ENCODE measurements at regions not wholly inside any gene's neighbourhood (a gene's known extent, or its start where the extent isn't known, plus 50 kb on each side); places are given as distances from the start of the nearest gene placed in this dataset.

- Histone ChIP-seq H3K4me3 (ENCODE audit: extremely low read depth in 1 of 4, insufficient read depth in 2 of 4, low read depth in 3 of 4, low read length in 4 of 4) (peak overlapping the region in 1 of 4 experiments; percentile 2; a peak in 1 of 8 replicates), H3K18ac (ENCODE audit: extremely low read depth, low read length) (peak overlapping the region; percentile 26; the same call in 1 of the 2 replicates), H3K79me1 (ENCODE audit: low read depth, low read length) (no peaks in the 10 kb centered on the region), H3K23ac (ENCODE audit: insufficient read length) (no peak overlapping the region), H2AFZ (ENCODE audit: low read length) (no peak overlapping the region), H3K9ac (replicated peaks in 1 of 4; ENCODE audit: extremely low read depth in 1 of 4, low read depth in 3 of 4, low read length in 3 of 4) (no peak overlapping the region), H3K23me2 (ENCODE audit: low read depth, low read length) (no peaks in the 10 kb centered on the region), H2BK5ac (ENCODE audit: low read depth, low read length) (no peak overlapping the region; the same call in 1 of the 2 replicates), H3K14ac (ENCODE audit: insufficient read length) (no peak overlapping the region), H4K20me1 (replicated peaks in 1 of 2; ENCODE audit: control insufficient read depth in 1 of 2, insufficient read depth in 2 of 2, low read length in 2 of 2) (no peaks in the 10 kb centered on the region), H3K4ac (replicated peaks; ENCODE audit: insufficient read length, low read depth, low read length) (no peak overlapping the region), H2BK15ac (ENCODE audit: low read length) (no peak overlapping the region), H3K79me2 (ENCODE audit: control insufficient read depth in 1 of 2, insufficient read depth in 2 of 2, low read length in 2 of 2) (no peaks in the 10 kb centered on the region), H3K27ac (ENCODE audit: low read depth, low read length) (no peak overlapping the region), H4K5ac (ENCODE audit: insufficient read length, low read depth, low read length) (no peak overlapping the region), H2AK5ac (ENCODE audit: low read depth, low read length) (no peak overlapping the region), H3K4me2 (ENCODE audit: insufficient read depth in 1 of 2, low read depth in 2 of 2, low read length in 2 of 2) (peak overlapping the region in 1 of 2 experiments; percentile 43; a peak in 1 of 4 replicates), H4K91ac (replicated peaks; ENCODE audit: insufficient read length, low read length) (no peak overlapping the region), H2BK12ac (ENCODE audit: low read depth, low read length) (no peak overlapping the region), H3K9me3 (ENCODE audit: insufficient read depth in 2 of 2, low read depth in 1 of 2, low read length in 1 of 2) (no peaks in the 10 kb centered on the region), H3K27me3 (replicated peaks in 1 of 4; ENCODE audit: control insufficient read depth in 3 of 4, extremely low read depth in 1 of 4, insufficient read depth in 3 of 4, low read length in 3 of 4) (no peaks in the 10 kb centered on the region), H3K56ac (replicated peaks; ENCODE audit: insufficient read length, low read depth, low read length) (no peak overlapping the region), H2BK20ac (ENCODE audit: low read length) (no peak overlapping the region), H2BK120ac (replicated peaks; ENCODE audit: low read depth, low read length) (peak overlapping the region; percentile 7), H3K36me3 (ENCODE audit: control insufficient read depth in 2 of 4, insufficient read depth in 4 of 4, low read length in 3 of 4) (no peaks in the 10 kb centered on the region), H3K4me1 (replicated peaks in 1 of 4; ENCODE audit: control insufficient read depth in 3 of 4, insufficient read depth in 4 of 4, low read length in 3 of 4) (peaks cover 2 to 17% (median 7%) of the 10 kb centered on the region in 4 experiments; a peak in 6 of 7 replicates), H4K8ac (ENCODE audit: extremely low read depth, insufficient read depth, low read length) (no peak overlapping the region)
- DNase-seq (ENCODE audit: low read depth in 1 of 2, low spot score in 2 of 2) (no peak), FAIRE-seq (no peak)
- POLR2A ChIA-PET (ENCODE audit: partially characterized antibody), result no interaction called here
- 83% methylated on average over 2 of the region's 2 CpGs; no CpG with 5 or more reads in 1 of the 2 experiments for WGBS, 2 experiments (ENCODE audit: extremely low coverage in 1 of 2, insufficient coverage in 1 of 2, insufficient read length in 1 of 2, insufficient replicate concordance in 2 of 2, low coverage in 1 of 2, low lambda C conversion rate in 2 of 2, missing lambda C conversion rate in 1 of 2)
- CTCF ChIA-PET (ENCODE audit: partially characterized antibody), result no interaction called here
- TF ChIP-seq HDAC6 (IDR thresholded peaks at IDR 0.05; ENCODE audit: low read depth, low read length) (no peak), MAFK (IDR thresholded peaks at IDR 0.05; ENCODE audit: low read depth, low read length) (no peak), FOSL1 (IDR thresholded peaks at IDR 0.05; ENCODE audit: insufficient read depth, low read depth, low read length) (no peak), SIN3A (conservative IDR thresholded peaks at IDR 0.05 in 1 of 2, IDR thresholded peaks at IDR 0.05 in 1 of 2; ENCODE audit: low read depth in 1 of 2, low read length in 2 of 2) (no peak), CEBPB (IDR thresholded peaks at IDR 0.05; ENCODE audit: low read depth, low read length) (no peak), SUZ12 (IDR thresholded peaks at IDR 0.05; ENCODE audit: low read length) (no peak), TEAD4 (IDR thresholded peaks at IDR 0.05; ENCODE audit: low read depth, low read length) (no peak), SP1 (IDR thresholded peaks at IDR 0.05; ENCODE audit: low read depth, low read length) (no peak), NRF1 (IDR thresholded peaks at IDR 0.05; ENCODE audit: low read depth, low read length) (no peak), SIRT6 (IDR thresholded peaks at IDR 0.05; ENCODE audit: low read length) (no peak), SP2 (IDR thresholded peaks at IDR 0.05; ENCODE audit: low read length) (no peak), ATF2 (IDR thresholded peaks at IDR 0.05; ENCODE audit: low read length) (no peak)
Measured at GRCh38 chr5:124477577-124477976, 268.9 kb downstream of the ZNF608 start.

All from H1 (cell line).